HCT116 (cell line): ENCODE measurements at regions not wholly inside any gene's neighbourhood (a gene's known extent, or its start where the extent isn't known, plus 50 kb on each side); places are given as distances from the start of the nearest gene placed in this dataset.

Source experiments
- ATAC-seq: fragments of 200-7000 bp; cut with Tn5 transposase; 2 replicates; pipeline ENCODE4 v1.9.1; 2020; ENCODE audit warnings: mild to moderate bottlenecking, moderate library complexity
- BruUV-seq: library from RNA; stranded (reverse); fragments of 400-500 nt; replicated peaks from 2 replicates; lab custom pipeline; 2021; lab: Mats Ljungman, UMichigan
- CTCF ChIA-PET: fragments of 300-600 bp; sonication (Branson Sonifier 250); formaldehyde crosslinking; loops from one replicate; lab custom pipeline; 2021; ENCODE audit warnings: antibody characterized with exemption; lab: Charles Lee
- POLR2A ChIA-PET: fragments of 300-600, 350-600 bp; sonication (Branson Sonifier 250); formaldehyde crosslinking; loops from one replicate; lab custom pipeline; 2021; ENCODE audit warnings: antibody characterized with exemption; lab: Charles Lee
- RAD21 ChIA-PET, 2 experiments: fragments of 300-600 bp; sonication (Branson Sonifier 250); formaldehyde crosslinking; loops; one replicate each; lab custom pipeline; 2023; ENCODE audit warnings: low total read pairs in 2 of 2; ENCODE audit not compliant: uncharacterized antibody in 2 of 2, unreplicated experiment in 2 of 2, low non-redundant PET in 1 of 2; lab: Charles Lee
- DNase-seq: peaks from one replicate; pipeline ENCODE4 v3.0.0-alpha.2; 2010; ENCODE audit warnings: low read depth, low spot score
- H2AFZ ChIP-seq: fragments of 200-600 bp; shearing (Covaris generic), sonication (generic); 2 replicates; pipeline ENCODE4 v1.6.1; 2017; ENCODE audit warnings: low read depth, mixed run types, mixed read lengths, antibody characterized with exemption, low read length; ENCODE audit not compliant: poor library complexity, severe bottlenecking
- H3K27ac ChIP-seq: 2 replicates; pipeline ENCODE4 v1.5.1; 2012; ENCODE audit warnings: low read depth, low read length
- H3K27me3 ChIP-seq: fragments of 200-600 bp; sonication (generic); 2 replicates; pipeline ENCODE4 v1.6.1; 2016; ENCODE audit warnings: mixed run types, low read length, mixed read lengths; ENCODE audit not compliant: insufficient read depth
- H3K36me3 ChIP-seq, 2 experiments: fragments of 200-500 bp in 1 of 2; fragments of 200-600 bp in 1 of 2; sonication (Bioruptor generic) in 1 of 2; sonication (generic) in 1 of 2; 2 replicates each; pipeline versions ENCODE4 v1.5.1 to v1.6.1; 2014 to 2016; ENCODE audit warnings: low read length in 2 of 2, inconsistent platforms in 1 of 2, mixed read lengths in 1 of 2, mixed run types in 1 of 2; ENCODE audit not compliant: insufficient read depth in 2 of 2, control insufficient read depth in 1 of 2
- H3K4me1 ChIP-seq, 2 experiments: fragments of 200-600 bp in 1 of 2; sonication (generic) in 1 of 2; 2 replicates each; pipeline versions ENCODE4 v1.5.1 to v1.6.1; 2012 to 2017; ENCODE audit warnings: low read length in 2 of 2, inconsistent platforms in 1 of 2, mild to moderate bottlenecking in 1 of 2, mixed read lengths in 1 of 2, mixed run types in 1 of 2, moderate library complexity in 1 of 2; ENCODE audit not compliant: insufficient read depth in 2 of 2, control insufficient read depth in 1 of 2
- H3K4me2 ChIP-seq: fragments of 200-600 bp; sonication (generic); 2 replicates; pipeline ENCODE4 v1.6.1; 2017; ENCODE audit warnings: mixed run types, low read length, mixed read lengths
- H3K4me3 ChIP-seq, 2 experiments: fragments of 200-600 bp in 1 of 2; sonication (generic) in 1 of 2; replicated peaks in 1 of 2; 2 replicates each; pipeline ENCODE4 v1.5.1; 2011 to 2016; ENCODE audit warnings: low read length in 2 of 2, control low read depth in 1 of 2, low read depth in 1 of 2, mild to moderate bottlenecking in 1 of 2, mixed read lengths in 1 of 2, mixed run types in 1 of 2
- H3K79me2 ChIP-seq: fragments of 200-600 bp; sonication (generic); 2 replicates; pipeline ENCODE4 v1.6.1; 2017; ENCODE audit warnings: mild to moderate bottlenecking, mixed run types, low read length, moderate library complexity, mixed read lengths; ENCODE audit not compliant: insufficient read depth
- H3K9ac ChIP-seq: fragments of 200-600 bp; sonication (generic); 2 replicates; pipeline ENCODE4 v1.6.1; 2016; ENCODE audit warnings: low read length, mixed read lengths
- H3K9me2 ChIP-seq: fragments of 200-600 bp; sonication (generic), shearing (Covaris generic); 2 replicates; pipeline ENCODE4 v1.6.1; 2017; ENCODE audit warnings: mixed run types, mild to moderate bottlenecking, moderate library complexity; ENCODE audit not compliant: insufficient read depth
- H3K9me3 ChIP-seq, 2 experiments: fragments of 200-500 bp in 1 of 2; fragments of 200-600 bp in 1 of 2; sonication (Bioruptor generic) in 1 of 2; sonication (generic) in 1 of 2; 2 replicates each; pipeline ENCODE4 v1.6.1; 2014 to 2017; ENCODE audit warnings: low read length in 2 of 2, mixed read lengths in 2 of 2, inconsistent platforms in 1 of 2, low read depth in 1 of 2, mild to moderate bottlenecking in 1 of 2, mixed run types in 1 of 2, moderate library complexity in 1 of 2; ENCODE audit not compliant: control insufficient read depth in 1 of 2, insufficient read depth in 1 of 2
- H4K20me1 ChIP-seq: fragments of 200-600 bp; sonication (generic), shearing (Covaris generic); 2 replicates; pipeline ENCODE4 v1.6.1; 2017; ENCODE audit warnings: mixed run types, mild to moderate bottlenecking, moderate library complexity; ENCODE audit not compliant: insufficient read depth
- CTCF ChIP-seq, 3 experiments: fragments of 200-600 bp in 1 of 3; sonication (generic) in 1 of 3; IDR thresholded peaks in 2 of 3; conservative IDR thresholded peaks in 1 of 3; 2 replicates each; pipeline ENCODE4 v1.5.1; 2012 to 2017; ENCODE audit warnings: low read depth in 2 of 3, low read length in 2 of 3, antibody characterized with exemption in 1 of 3, borderline replicate concordance in 1 of 3, control low read depth in 1 of 3, mild to moderate bottlenecking in 1 of 3, mixed read lengths in 1 of 3, mixed run types in 1 of 3, moderate library complexity in 1 of 3; ENCODE audit not compliant: insufficient read depth in 1 of 3
- EGR1 ChIP-seq: IDR thresholded peaks from 2 replicates; pipeline ENCODE4 v1.6.1; 2012; ENCODE audit warnings: low read depth
- ZNF274 ChIP-seq: fragments of 200-500 bp; sonication (Bioruptor generic); IDR thresholded peaks from 2 replicates; pipeline ENCODE4 v1.6.1; 2014; ENCODE audit warnings: mild to moderate bottlenecking, low read depth, low read length, inconsistent platforms
- intact Hi-C: fragments of 100-400 bp; cut with micrococcal nuclease; formaldehyde crosslinking; loops from 2 replicates; pipeline ENCODE4 v1.10.0; 2022

- DNase-seq: no peak
- Histone ChIP-seq H3K9me3 (peaks cover 8 to 10% of the 10 kb centered on the region in 2 experiments; a peak in 3 of 4 replicates), H4K20me1 (no peaks in the 10 kb centered on the region), H3K9me2 (no peaks in the 10 kb centered on the region), H3K36me3 (no peaks in the 10 kb centered on the region), H2AFZ (no peak overlapping the region), H3K27ac (no peak overlapping the region), H3K79me2 (no peaks in the 10 kb centered on the region), H3K4me2 (no peak overlapping the region), H3K4me3 (no peak overlapping the region), H3K27me3 (no peaks in the 10 kb centered on the region), H3K4me1 (no peaks in the 10 kb centered on the region), H3K9ac (no peak overlapping the region)
- ChIA-PET RAD21 (no interaction called here), CTCF (no interaction called here), POLR2A (no interaction called here)
- ATAC-seq: no peak
- intact Hi-C loops: no loop called here
- no TSS peak for BruUV-seq
- TF ChIP-seq CTCF (IDR thresholded peaks at IDR 0.05 in 2 of 3, conservative IDR thresholded peaks at IDR 0.05 in 1 of 3; ENCODE audit: borderline replicate concordance in 1 of 3, insufficient read depth in 1 of 3, low read depth in 2 of 3, low read length in 2 of 3): no peak
- TF ChIP-seq EGR1: no peak
These were observed 291.2 kb downstream of the CBLN4 start for GRCh38 chr20:55714082-55714481.

GRCh38 chr20:55704458-55704857 is 300.9 kb downstream of the CBLN4 start:
- POLR2A ChIA-PET: no interaction called here
- no peak for ATAC-seq
- RAD21 ChIA-PET: no interaction called here

More at GRCh38 chr20:55704458-55704857, 300.9 kb downstream of the CBLN4 start:
- H3K36me3 ChIP-seq: no peaks in the 10 kb centered on the region
- no peaks in the 10 kb centered on the region for H3K4me1 ChIP-seq
- no peaks in the 10 kb centered on the region for H3K27me3 ChIP-seq
- H2AFZ ChIP-seq: no peak overlapping the region
- no peak for TF ChIP-seq ZNF274
- intact Hi-C loops: no loop called here
- H3K9ac ChIP-seq: no peak overlapping the region
- no TSS peak for BruUV-seq
- no peaks in the 10 kb centered on the region for H4K20me1 ChIP-seq
- peaks cover 17 to 24% of the 10 kb centered on the region in 2 experiments; a peak in 3 of 4 replicates for H3K9me3 ChIP-seq
- no peak overlapping the region for H3K27ac ChIP-seq
- no peak overlapping the region for H3K4me2 ChIP-seq
- CTCF ChIA-PET: no interaction called here
- no peaks in the 10 kb centered on the region for H3K9me2 ChIP-seq
- no peaks in the 10 kb centered on the region for H3K79me2 ChIP-seq
- H3K4me3 ChIP-seq: no peak overlapping the region
- DNase-seq: no peak
